HEK293T (cell line): ENCODE measurements at regions not wholly inside any gene's neighbourhood (a gene's known extent, or its start where the extent isn't known, plus 50 kb on each side); places are given as distances from the start of the nearest gene placed in this dataset.

Experiments
- CTCF ChIA-PET: fragments of 350-600 bp; formaldehyde crosslinking; extraction: SDS; loops from one replicate; lab custom pipeline; 2021; ENCODE audit warnings: antibody characterized with exemption, inconsistent platforms; lab: Yijun Ruan, JAX
- POLR2A ChIA-PET: fragments of 350-600 bp; formaldehyde crosslinking; extraction: SDS; loops from one replicate; lab custom pipeline; 2020; ENCODE audit warnings: antibody characterized with exemption, inconsistent platforms; lab: Yijun Ruan, JAX
- DNase-seq: peaks from one replicate; pipeline ENCODE4 v3.0.0; 2012; ENCODE audit warnings: mixed read lengths; ENCODE audit errors: extremely low spot score
- ARNT ChIP-seq: fragments of 450-650 bp; IDR thresholded peaks from 2 replicates; pipeline ENCODE4 v1.6.1; 2017; ENCODE audit warnings: mild to moderate bottlenecking
- BHLHE40 ChIP-seq: fragments of 450-650 bp; IDR thresholded peaks from 2 replicates; pipeline ENCODE4 v1.6.1; 2016; ENCODE audit warnings: mild to moderate bottlenecking, moderate library complexity, borderline replicate concordance
- CTBP1 ChIP-seq: fragments of 450-650 bp; IDR thresholded peaks from 2 replicates; pipeline ENCODE4 v1.6.1; 2016; ENCODE audit warnings: borderline replicate concordance
- ELF4 ChIP-seq: fragments of 450-650 bp; IDR thresholded peaks from 2 replicates; pipeline ENCODE4 v1.6.1; 2017; ENCODE audit warnings: antibody characterized with exemption
- FOXA1 ChIP-seq: fragments of 450-650 bp; IDR thresholded peaks from 2 replicates; pipeline ENCODE4 v1.6.1; 2016; ENCODE audit warnings: mild to moderate bottlenecking
- FOXK2 ChIP-seq: fragments of 450-650 bp; IDR thresholded peaks from 2 replicates; pipeline ENCODE4 v1.6.1; 2016; ENCODE audit warnings: mild to moderate bottlenecking
- FOXM1 ChIP-seq: fragments of 450-650 bp; IDR thresholded peaks from 2 replicates; pipeline ENCODE4 v1.6.1; 2017; ENCODE audit warnings: mild to moderate bottlenecking, borderline replicate concordance
- HDGF ChIP-seq: fragments of 450-650 bp; IDR thresholded peaks from 2 replicates; pipeline ENCODE4 v1.6.1; 2017; ENCODE audit warnings: antibody characterized with exemption, borderline replicate concordance
- L3MBTL2 ChIP-seq: fragments of 450-650 bp; conservative IDR thresholded peaks from 2 replicates; pipeline ENCODE4 v1.6.1; 2016; ENCODE audit warnings: mild to moderate bottlenecking
- LEF1 ChIP-seq: fragments of 450-650 bp; IDR thresholded peaks from 2 replicates; pipeline ENCODE4 v1.6.1; 2017; ENCODE audit warnings: mild to moderate bottlenecking, borderline replicate concordance
- NFRKB ChIP-seq: fragments of 450-650 bp; IDR thresholded peaks from 2 replicates; pipeline ENCODE4 v1.6.1; 2016; ENCODE audit warnings: mild to moderate bottlenecking, moderate library complexity
- SP1 ChIP-seq: fragments of 450-650 bp; IDR thresholded peaks from 2 replicates; pipeline ENCODE4 v1.6.1; 2017
- SUZ12 ChIP-seq: fragments of 450-650 bp; IDR thresholded peaks from 2 replicates; pipeline ENCODE4 v1.6.1; 2016; ENCODE audit warnings: mild to moderate bottlenecking
- TARDBP ChIP-seq: fragments of 450-650 bp; IDR thresholded peaks from 2 replicates; pipeline ENCODE4 v1.6.1; 2016
- ZNF384 ChIP-seq: fragments of 450-650 bp; IDR thresholded peaks from 2 replicates; pipeline ENCODE4 v1.6.1; 2016
- TF ChIP-seq, protein P1 (sequence below): fragments of 450-650 bp; IDR thresholded peaks from 2 replicates; pipeline ENCODE4 v1.6.1; 2016

DNA sequence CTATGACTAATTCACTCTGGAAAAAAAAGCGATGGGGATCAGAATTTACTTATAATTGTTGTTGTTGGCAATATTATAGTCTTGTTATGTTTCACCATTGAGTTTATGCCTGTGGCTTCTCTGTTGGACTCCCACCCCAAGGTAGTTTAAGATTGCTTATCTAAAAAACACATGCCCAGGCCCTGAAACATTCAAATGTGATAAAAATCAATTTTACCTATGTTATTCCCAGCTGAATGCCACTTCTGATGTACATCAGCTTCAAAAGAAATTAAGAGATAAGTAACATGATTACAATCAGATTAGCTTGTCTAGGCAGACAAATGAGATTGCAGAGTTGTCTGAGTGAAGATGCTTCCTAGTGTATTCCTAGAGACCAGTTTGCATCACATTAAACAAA, 484.7 kb downstream of the PCDH7 start:
- ChIA-PET POLR2A (no interaction called here), CTCF (no interaction called here)
- no peak for DNase-seq
- no peak for TF ChIP-seq HDGF
- TF ChIP-seq LEF1: no peak
- no peak for TF ChIP-seq FOXM1
- no peak for TF ChIP-seq FOXK2
- TF ChIP-seq CTBP1: no peak
- TF ChIP-seq L3MBTL2: no peak
- TF ChIP-seq ELF4: no peak
- no peak for TF ChIP-seq SP1
- TF ChIP-seq FOXA1: no peak
- no peak for TF ChIP-seq SUZ12
- no peak for TF ChIP-seq ARNT
- TF ChIP-seq TARDBP: no peak
- TF ChIP-seq BHLHE40: no peak

DNA sequence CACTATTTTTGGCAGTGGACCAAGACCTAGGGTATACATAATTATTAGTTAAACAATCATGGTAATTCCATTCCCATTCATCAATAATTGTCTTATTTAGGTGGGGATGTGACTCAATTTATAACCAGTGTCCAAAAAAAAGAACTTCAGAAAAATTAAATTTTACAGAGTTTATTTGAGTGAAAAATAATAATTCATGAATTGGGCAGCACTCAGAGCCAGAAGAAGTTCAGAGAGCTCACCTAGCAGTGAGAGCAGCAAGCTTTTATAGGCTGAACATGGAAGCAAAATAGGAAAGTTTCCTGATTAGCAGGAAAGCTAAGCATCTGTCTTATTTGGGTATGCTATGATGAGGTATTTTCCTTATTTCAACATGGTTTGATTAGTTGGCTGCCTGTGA, 500.8 kb downstream of the PCDH7 start:
- no peak for DNase-seq
- TF ChIP-seq L3MBTL2 (no peak), CTBP1 (no peak), ARNT (no peak), BHLHE40 (no peak), NFRKB (no peak), LEF1 (no peak), SP1 (no peak), SUZ12 (no peak), TARDBP (no peak), FOXA1 (no peak), ELF4 (no peak), HDGF (no peak), FOXK2 (no peak), ZNF384 (no peak), FOXM1 (no peak)
- TF ChIP-seq, protein P1, sequence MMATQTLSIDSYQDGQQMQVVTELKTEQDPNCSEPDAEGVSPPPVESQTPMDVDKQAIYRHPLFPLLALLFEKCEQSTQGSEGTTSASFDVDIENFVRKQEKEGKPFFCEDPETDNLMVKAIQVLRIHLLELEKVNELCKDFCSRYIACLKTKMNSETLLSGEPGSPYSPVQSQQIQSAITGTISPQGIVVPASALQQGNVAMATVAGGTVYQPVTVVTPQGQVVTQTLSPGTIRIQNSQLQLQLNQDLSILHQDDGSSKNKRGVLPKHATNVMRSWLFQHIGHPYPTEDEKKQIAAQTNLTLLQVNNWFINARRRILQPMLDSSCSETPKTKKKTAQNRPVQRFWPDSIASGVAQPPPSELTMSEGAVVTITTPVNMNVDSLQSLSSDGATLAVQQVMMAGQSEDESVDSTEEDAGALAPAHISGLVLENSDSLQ: no peak
- ChIA-PET CTCF (no interaction called here), POLR2A (no interaction called here)

DNA sequence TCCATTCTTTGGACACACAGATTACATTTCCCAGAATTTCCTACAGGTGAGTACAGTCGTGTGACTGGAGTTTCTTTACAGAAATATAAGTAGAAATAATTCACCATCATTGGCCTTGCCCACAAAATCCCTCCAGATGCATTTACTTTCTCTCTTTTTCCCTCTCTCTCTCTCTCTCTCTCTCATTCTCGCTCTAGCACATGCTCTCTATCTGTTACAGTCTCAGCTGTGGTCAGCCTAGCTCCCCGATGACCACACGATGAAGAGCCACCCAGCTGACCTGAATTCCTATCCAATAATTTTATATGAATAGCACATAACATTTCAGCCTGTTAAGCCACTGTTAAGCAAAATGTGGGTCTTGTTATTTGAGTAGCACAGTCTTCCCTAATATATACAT, 507.9 kb downstream of the PCDH7 start:
- ChIA-PET CTCF (no interaction called here), POLR2A (no interaction called here)
- DNase-seq: no peak
- TF ChIP-seq LEF1 (no peak), ELF4 (no peak), L3MBTL2 (no peak), CTBP1 (no peak), TARDBP (no peak), SP1 (no peak), FOXM1 (no peak), ZNF384 (no peak), NFRKB (no peak), FOXK2 (no peak), FOXA1 (no peak), BHLHE40 (no peak), SUZ12 (no peak), HDGF (no peak), ARNT (no peak)
- TF ChIP-seq, protein P1: no peak

DNA sequence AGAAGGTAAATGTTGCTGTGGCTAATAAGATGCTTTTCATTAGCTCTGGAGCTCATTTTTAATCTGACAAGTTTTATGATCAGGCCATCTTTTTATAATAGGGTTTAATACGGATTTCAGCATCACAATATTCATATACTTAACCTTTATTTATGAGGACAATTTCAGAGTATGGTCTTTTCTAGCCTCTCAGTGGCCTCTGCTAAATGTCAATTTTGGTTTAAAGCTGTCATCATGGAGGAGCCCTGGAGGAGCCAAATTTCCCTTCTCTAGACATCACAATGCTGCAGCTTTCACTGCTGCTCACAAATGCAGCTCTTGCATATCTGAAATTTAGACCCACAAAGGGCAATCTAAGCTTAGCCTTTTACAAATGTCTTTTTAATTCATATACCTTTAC, 510.4 kb downstream of the PCDH7 start:
- POLR2A ChIA-PET: no interaction called here
- TF ChIP-seq ARNT: no peak
- no peak for TF ChIP-seq SUZ12
- no peak for TF ChIP-seq SP1
- no peak for TF ChIP-seq ZNF384
- no peak for TF ChIP-seq TARDBP
- TF ChIP-seq CTBP1: no peak
- no peak for TF ChIP-seq L3MBTL2
- TF ChIP-seq HDGF: no peak
- TF ChIP-seq LEF1: no peak
- no peak for TF ChIP-seq FOXA1
- TF ChIP-seq ELF4: no peak
- no peak for TF ChIP-seq FOXK2
- TF ChIP-seq NFRKB: no peak
- TF ChIP-seq, protein P1: no peak
- no peak for TF ChIP-seq FOXM1
- no peak for TF ChIP-seq BHLHE40
- no peak for DNase-seq
- CTCF ChIA-PET: no interaction called here

DNA sequence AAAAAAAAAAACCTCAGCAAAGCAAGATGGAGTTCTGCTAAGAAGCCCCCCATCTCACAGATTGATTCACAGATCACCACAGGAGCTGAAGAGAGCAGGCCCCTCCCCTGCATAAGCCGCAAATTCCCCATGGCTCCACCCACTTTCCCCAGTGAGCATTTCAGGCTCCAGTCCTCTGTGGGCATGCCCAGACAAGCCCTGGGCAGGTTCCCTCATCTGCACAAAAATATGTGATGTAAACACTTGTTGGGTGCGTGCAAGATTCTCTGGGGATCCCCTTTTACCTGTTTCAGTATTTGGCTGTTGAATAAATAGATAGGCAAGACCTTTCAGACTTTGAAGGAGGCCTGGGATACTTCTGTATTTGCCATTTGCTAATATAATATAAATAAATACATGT, 514.3 kb downstream of the PCDH7 start:
- TF ChIP-seq ELF4 (no peak), LEF1 (no peak), TARDBP (no peak), SP1 (no peak), BHLHE40 (no peak)
- CTCF ChIA-PET: no interaction called here
- POLR2A ChIA-PET: no interaction called here
- DNase-seq: peak; percentile 9

DNA sequence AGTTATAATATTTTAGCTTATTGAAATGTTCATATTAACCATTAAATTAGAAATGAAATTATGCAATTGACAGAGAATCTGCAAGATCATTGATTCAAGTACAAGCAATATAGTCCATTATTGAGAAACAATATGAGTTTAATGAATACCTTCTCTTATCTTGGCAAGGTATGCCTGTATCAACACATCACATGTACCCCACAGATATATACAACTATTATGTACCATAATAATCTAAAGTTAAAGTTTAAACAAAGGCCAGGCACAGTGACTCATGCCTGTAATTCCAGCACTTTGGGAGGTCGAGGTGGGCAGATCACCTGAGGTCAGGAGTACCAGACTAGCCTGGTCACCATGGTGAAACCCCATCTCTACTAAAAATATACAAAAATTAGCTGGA, 514.7 kb downstream of the PCDH7 start:
- ChIA-PET CTCF (no interaction called here), POLR2A (no interaction called here)
- no peak for DNase-seq
- no peak for TF ChIP-seq TARDBP
- TF ChIP-seq LEF1: no peak
- no peak for TF ChIP-seq HDGF
- no peak for TF ChIP-seq L3MBTL2
- TF ChIP-seq SUZ12: no peak
- TF ChIP-seq NFRKB: no peak
- no peak for TF ChIP-seq ELF4
- TF ChIP-seq CTBP1: no peak
- TF ChIP-seq, protein P1: no peak
- no peak for TF ChIP-seq FOXK2
- TF ChIP-seq BHLHE40: no peak
- TF ChIP-seq ZNF384: no peak
- TF ChIP-seq FOXA1: no peak
